IMR-90 (cell line): ENCODE measurements at regions not wholly inside any gene's neighbourhood (a gene's known extent, or its start where the extent isn't known, plus 50 kb on each side); places are given as distances from the start of the nearest gene placed in this dataset.

Source experiments
- BHLHE40 ChIP-seq: fragments of 150-350 bp; IDR thresholded peaks from 2 replicates; pipeline ENCODE4 v1.6.1; 2016; ENCODE audit warnings: mild to moderate bottlenecking, low read depth, low read length
- FOS ChIP-seq: fragments of 150-350 bp; IDR thresholded peaks from 2 replicates; pipeline ENCODE4 v1.6.1; 2016; ENCODE audit warnings: low read depth, low read length
- MAFK ChIP-seq: IDR thresholded peaks from 2 replicates; pipeline ENCODE4 v1.6.1; 2012; ENCODE audit warnings: low read depth, low read length, improper control_type of control experiment
- MXI1 ChIP-seq: IDR thresholded peaks from 2 replicates; pipeline ENCODE4 v1.6.1; 2012; ENCODE audit warnings: low read depth, mild to moderate bottlenecking, low read length, moderate library complexity, borderline replicate concordance
- POLR2A ChIP-seq: IDR thresholded peaks from 2 replicates; pipeline ENCODE4 v1.6.1; 2012; ENCODE audit warnings: mild to moderate bottlenecking, low read depth, low read length
- RAD21 ChIP-seq: IDR thresholded peaks from 2 replicates; pipeline ENCODE4 v1.6.1; 2012; ENCODE audit warnings: low read length, improper control_type of control experiment
- RCOR1 ChIP-seq: IDR thresholded peaks from 2 replicates; pipeline ENCODE4 v1.6.1; 2012; ENCODE audit warnings: mild to moderate bottlenecking, low read length, improper control_type of control experiment; ENCODE audit not compliant: insufficient replicate concordance
- USF2 ChIP-seq: fragments of 150-350 bp; IDR thresholded peaks from 2 replicates; pipeline ENCODE4 v1.6.1; 2017; ENCODE audit warnings: mild to moderate bottlenecking, antibody characterized with exemption, low read length, low read depth
- TF ChIP-seq, protein P1 (sequence below): conservative IDR thresholded peaks from 2 replicates; pipeline ENCODE4 v1.5.1; 2012; ENCODE audit warnings: mild to moderate bottlenecking, low read depth, low read length, improper control_type of control experiment

DNA sequence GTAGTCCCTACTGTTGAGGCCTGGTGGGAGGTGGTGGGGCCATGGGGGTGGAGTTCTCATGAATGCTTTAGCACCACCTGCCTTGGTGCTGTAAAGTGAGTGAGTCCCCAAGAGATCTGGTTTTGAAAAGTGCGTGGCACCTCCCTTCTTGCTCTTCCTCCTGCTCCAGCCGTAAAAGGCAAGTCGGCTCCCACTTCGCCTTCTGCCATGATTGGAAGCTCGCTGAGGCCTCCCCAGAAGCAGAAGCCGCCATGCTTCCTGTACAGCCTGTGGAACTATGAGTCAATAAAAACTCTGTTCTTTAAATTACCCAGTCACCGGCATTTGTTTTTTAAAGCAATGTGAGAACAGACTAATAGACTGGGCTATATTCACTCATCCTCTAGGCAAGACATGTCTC is 141.3 kb upstream of the ALKAL2 start:
- TF ChIP-seq BHLHE40 (no peak), MXI1 (no peak), POLR2A (no peak), MAFK (no peak), FOS (no peak), RAD21 (no peak), USF2 (no peak), RCOR1 (no peak)
- TF ChIP-seq, protein P1, sequence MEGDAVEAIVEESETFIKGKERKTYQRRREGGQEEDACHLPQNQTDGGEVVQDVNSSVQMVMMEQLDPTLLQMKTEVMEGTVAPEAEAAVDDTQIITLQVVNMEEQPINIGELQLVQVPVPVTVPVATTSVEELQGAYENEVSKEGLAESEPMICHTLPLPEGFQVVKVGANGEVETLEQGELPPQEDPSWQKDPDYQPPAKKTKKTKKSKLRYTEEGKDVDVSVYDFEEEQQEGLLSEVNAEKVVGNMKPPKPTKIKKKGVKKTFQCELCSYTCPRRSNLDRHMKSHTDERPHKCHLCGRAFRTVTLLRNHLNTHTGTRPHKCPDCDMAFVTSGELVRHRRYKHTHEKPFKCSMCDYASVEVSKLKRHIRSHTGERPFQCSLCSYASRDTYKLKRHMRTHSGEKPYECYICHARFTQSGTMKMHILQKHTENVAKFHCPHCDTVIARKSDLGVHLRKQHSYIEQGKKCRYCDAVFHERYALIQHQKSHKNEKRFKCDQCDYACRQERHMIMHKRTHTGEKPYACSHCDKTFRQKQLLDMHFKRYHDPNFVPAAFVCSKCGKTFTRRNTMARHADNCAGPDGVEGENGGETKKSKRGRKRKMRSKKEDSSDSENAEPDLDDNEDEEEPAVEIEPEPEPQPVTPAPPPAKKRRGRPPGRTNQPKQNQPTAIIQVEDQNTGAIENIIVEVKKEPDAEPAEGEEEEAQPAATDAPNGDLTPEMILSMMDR: no peak
